GM12872 (cell line): ENCODE measurements at regions not wholly inside any gene's neighbourhood (a gene's known extent, or its start where the extent isn't known, plus 50 kb on each side); places are given as distances from the start of the nearest gene placed in this dataset.

ENCODE experiments used
- CTCF ChIP-seq: IDR thresholded peaks from 3 replicates; pipeline ENCODE4 v1.5.1; 2011; ENCODE audit warnings: low read depth, mild to moderate bottlenecking, low read length, moderate library complexity; ENCODE audit not compliant: insufficient read depth

- TF ChIP-seq CTCF: no peak
These were observed 137.6 kb downstream of the SMAD6 start for GRCh38 chr15:66839506-66840112.

DNA sequence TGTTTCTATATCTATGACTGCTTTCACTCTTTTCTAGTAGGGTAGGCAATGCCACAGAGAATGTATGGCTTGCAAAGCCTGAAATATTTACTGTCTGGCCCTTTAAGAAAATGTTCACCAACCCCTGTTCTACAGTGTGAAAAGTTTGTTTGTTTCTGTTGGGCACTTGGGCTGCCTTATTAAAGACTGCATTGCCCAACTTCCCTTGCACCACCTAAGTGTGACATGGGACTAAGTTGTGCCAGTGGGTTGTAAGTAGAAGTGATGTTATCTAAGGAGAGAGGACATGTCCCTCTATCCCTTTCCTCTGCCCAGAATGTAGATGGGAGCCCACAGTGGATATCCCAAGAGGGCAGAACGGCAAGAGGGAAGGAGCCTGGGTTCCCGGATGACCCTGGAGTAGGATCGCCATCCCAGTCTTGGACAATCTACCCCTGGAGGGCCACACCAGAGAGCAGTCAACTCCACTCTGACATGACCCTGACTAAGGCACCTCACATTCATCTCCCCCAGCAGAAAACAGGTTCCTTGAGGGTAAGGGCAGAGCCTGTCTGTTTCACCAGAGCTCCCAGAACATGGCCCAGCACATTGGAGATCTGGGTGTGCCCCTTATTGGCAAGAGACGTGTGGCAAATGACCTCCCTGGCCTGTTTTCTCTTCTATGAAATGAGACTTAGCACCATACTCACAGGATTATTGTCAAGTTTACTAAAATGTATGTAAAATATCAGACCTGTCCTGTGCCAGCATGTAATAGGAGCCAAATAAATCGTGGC lies 138.8 kb downstream of the SMAD6 start:
- TF ChIP-seq CTCF: no peak

- no peak for TF ChIP-seq CTCF
These were observed 140.1 kb downstream of the SMAD6 start for GRCh38 chr15:66841953-66842681.

DNA sequence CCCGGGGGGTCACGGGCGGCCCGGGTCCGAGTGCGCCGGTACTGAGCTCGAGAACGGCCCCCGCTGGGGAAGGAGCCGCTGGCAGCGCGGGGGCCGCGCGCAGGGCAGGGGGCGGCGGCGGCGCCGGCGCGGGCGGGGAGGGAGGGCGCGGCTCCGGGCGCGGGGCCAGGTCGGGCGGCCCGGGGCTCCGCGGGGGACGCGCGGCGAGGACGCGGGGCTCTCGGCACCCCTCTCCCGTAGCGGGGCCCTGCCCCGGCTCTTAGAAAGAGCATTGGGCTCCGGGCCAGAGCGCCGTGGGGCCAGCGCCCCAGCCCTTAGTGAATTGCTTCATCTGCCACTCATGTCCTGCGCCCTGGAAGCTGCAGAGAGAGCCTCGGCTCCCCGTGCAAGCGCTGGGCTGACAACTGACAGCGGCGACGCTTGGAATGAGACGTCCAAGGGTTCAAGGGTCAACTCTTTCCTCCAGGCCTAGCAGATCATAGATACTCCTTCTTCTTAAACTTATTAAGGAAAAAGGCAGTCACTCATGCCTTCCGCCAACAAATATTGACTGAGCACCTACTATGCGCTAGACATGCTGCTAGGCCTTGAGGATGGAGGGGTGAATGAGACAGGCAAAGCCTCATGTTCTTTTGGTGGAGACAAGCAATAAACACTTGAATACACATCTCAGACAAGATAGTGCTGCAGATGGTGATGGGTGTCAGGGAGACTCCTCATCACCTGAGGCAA lies 140.8 kb downstream of the SMAD6 start:
- TF ChIP-seq CTCF: no peak

- no peak for TF ChIP-seq CTCF
These were observed 141.5 kb downstream of the SMAD6 start for GRCh38 chr15:66843581-66843980.

GRCh38 chr15:66844041-66844746 lies 142.2 kb downstream of the SMAD6 start:
- no peak for TF ChIP-seq CTCF

DNA sequence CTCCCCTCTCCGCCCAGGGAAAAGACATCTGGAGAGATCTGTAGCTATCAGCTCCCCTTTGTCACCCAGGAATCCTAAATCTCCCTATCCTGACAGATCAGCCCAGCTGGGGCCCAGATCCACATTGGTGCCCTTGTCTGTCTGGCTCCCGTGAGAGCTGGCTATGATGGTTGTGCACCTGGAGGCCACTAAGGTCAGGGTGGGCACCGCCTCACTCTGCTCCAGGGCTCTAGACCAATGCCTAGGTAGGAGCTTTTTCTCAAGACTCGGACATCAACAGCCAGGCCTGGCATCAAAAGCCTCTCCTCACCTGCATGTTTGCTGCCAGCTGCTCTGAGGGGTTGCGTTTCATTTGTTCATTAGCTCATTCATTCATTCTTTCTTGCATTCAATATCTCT lies 142.7 kb downstream of the SMAD6 start:
- no peak for TF ChIP-seq CTCF
